DND-41 (cell line): ENCODE measurements at regions not wholly inside any gene's neighbourhood (a gene's known extent, or its start where the extent isn't known, plus 50 kb on each side); places are given as distances from the start of the nearest gene placed in this dataset.

Experiments
- CTCF ChIP-seq: IDR thresholded peaks from 2 replicates; pipeline ENCODE4 v1.5.1; 2012; ENCODE audit warnings: borderline replicate concordance, low read length, moderate library complexity, mild to moderate bottlenecking; ENCODE audit not compliant: poor library complexity, severe bottlenecking; ENCODE audit errors: extremely low read depth
- EZH2 ChIP-seq: IDR thresholded peaks from 3 replicates; pipeline ENCODE4 v1.6.1; 2012; ENCODE audit warnings: borderline replicate concordance, low read depth, mild to moderate bottlenecking, moderate library complexity, low read length, inconsistent platforms; ENCODE audit not compliant: severe bottlenecking

GRCh38 chr16:59046335-59046734 lies 312.2 kb upstream of the GOT2 start:
- TF ChIP-seq CTCF (no peak), EZH2 (no peak)
